K562 (cell line): ENCODE measurements at regions not wholly inside any gene's neighbourhood (a gene's known extent, or its start where the extent isn't known, plus 50 kb on each side); places are given as distances from the start of the nearest gene placed in this dataset.

ENCODE experiments used
- KAT2B ChIP-seq: IDR thresholded peaks from one replicate; pipeline ENCODE4 v1.6.1; 2012; ENCODE audit warnings: low read depth, mild to moderate bottlenecking, control low read depth, inconsistent platforms, low read length, moderate library complexity
- PYGO2 ChIP-seq: fragments of 450-650 bp; IDR thresholded peaks from 2 replicates; pipeline ENCODE4 v1.6.1; 2016; ENCODE audit warnings: mild to moderate bottlenecking, missing genetic modification characterization, moderate library complexity, missing compliant biosample characterization
- REST ChIP-seq, 2 experiments: fragments of 450-650 bp; formaldehyde crosslinking in 1 of 2; IDR thresholded peaks; 2 replicates each; pipeline versions ENCODE4 v1.4.0 to v1.6.1; 2014 to 2020; ENCODE audit warnings: mild to moderate bottlenecking in 2 of 2, borderline replicate concordance in 1 of 2, low read depth in 1 of 2

DNA sequence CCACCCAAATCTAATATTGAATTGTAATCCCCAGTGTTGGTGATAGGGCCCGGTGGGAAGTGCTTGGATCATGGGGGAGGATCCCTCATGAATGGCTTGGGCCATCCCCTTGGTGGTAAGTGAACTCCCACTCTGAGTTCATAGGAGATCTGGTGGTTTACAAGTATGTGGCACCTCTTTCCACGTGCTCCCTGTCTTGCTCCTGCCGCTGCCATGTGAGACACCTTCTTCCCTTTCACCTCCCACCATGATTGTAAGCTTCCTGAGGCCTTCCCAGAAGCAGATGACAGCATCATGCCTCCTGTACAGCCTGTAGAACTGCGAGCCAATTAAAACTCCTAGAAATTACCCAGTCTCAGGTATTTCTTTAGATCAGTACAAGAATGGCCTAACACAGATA is 150.8 kb downstream of the SH3BGRL2 start (continued):
- no peak for TF ChIP-seq REST (IDR thresholded peaks at IDR 0.05; ENCODE audit: borderline replicate concordance)
- TF ChIP-seq REST (CRISPR knock-in tag; IDR thresholded peaks at IDR 0.05; ENCODE audit: low read depth) = no peak
- TF ChIP-seq KAT2B = no peak
- TF ChIP-seq PYGO2 (tag) = no peak
